ENCODE measurements at regions not wholly inside any gene's neighbourhood (a gene's known extent, or its start where the extent isn't known, plus 50 kb on each side); places are given as distances from the start of the nearest gene placed in this dataset.

GRCh38 chr5:167814040-167814439 is 477.4 kb upstream of the WWC1 start:
- DNase-seq, result no peak

GRCh38 chr5:167814828-167815227 is 476.6 kb upstream of the WWC1 start:
- DNase-seq, result no peak

GRCh38 chr5:167816354-167816753 is 475.1 kb upstream of the WWC1 start:
- DNase-seq, result no peak

GRCh38 chr5:167816864-167817263 is 474.6 kb upstream of the WWC1 start:
- DNase-seq, result no peak

GRCh38 chr5:167819406-167819805 is 472.0 kb upstream of the WWC1 start:
- DNase-seq, result no peak

- no peak for DNase-seq
Observed at GRCh38 chr5:167820101-167820990, 471.1 kb upstream of the WWC1 start.

GRCh38 chr5:167821151-167821550 is 470.3 kb upstream of the WWC1 start:
- no peak for DNase-seq

- no peak for DNase-seq
Observed at GRCh38 chr5:167821669-167822068, 469.8 kb upstream of the WWC1 start.

- DNase-seq, result no peak
Observed at GRCh38 chr5:167822241-167822640, 469.2 kb upstream of the WWC1 start.

GRCh38 chr5:167823405-167823804 is 468.0 kb upstream of the WWC1 start:
- DNase-seq, result no peak

- DNase-seq, result no peak
Observed at GRCh38 chr5:167827766-167828165, 463.7 kb upstream of the WWC1 start.

- no peak for DNase-seq
Observed at GRCh38 chr5:167831754-167832504, 459.5 kb upstream of the WWC1 start.

- DNase-seq, result no peak
Observed at GRCh38 chr5:167832609-167833008, 458.8 kb upstream of the WWC1 start.

GRCh38 chr5:167833456-167833855 is 458.0 kb upstream of the WWC1 start:
- no peak for DNase-seq

- DNase-seq, result no peak
Observed at GRCh38 chr5:167835146-167835545, 456.3 kb upstream of the WWC1 start.

GRCh38 chr5:167837127-167837526 is 454.3 kb upstream of the WWC1 start:
- DNase-seq, result no peak

GRCh38 chr5:167839065-167839464 is 452.4 kb upstream of the WWC1 start:
- DNase-seq, result no peak

GRCh38 chr5:167840527-167841130 is 450.8 kb upstream of the WWC1 start:
- DNase-seq, result no peak

GRCh38 chr5:167843881-167844572 is 447.4 kb upstream of the WWC1 start:
- no peak for DNase-seq

- DNase-seq, result no peak
Observed at GRCh38 chr5:167845952-167846351, 445.5 kb upstream of the WWC1 start.

- no peak for DNase-seq
Observed at GRCh38 chr5:167849874-167850273, 441.6 kb upstream of the WWC1 start.

GRCh38 chr5:167850911-167851310 is 440.5 kb upstream of the WWC1 start:
- DNase-seq, result no peak

- no peak for DNase-seq
Observed at GRCh38 chr5:167851416-167851815, 440.0 kb upstream of the WWC1 start.

Data from SIG-M5 (cell line).